MG63 (cell line): ENCODE measurements at regions not wholly inside any gene's neighbourhood (a gene's known extent, or its start where the extent isn't known, plus 50 kb on each side); places are given as distances from the start of the nearest gene placed in this dataset.
A peak's percentile ranks its signal among the peaks of the same experiment; 100 is the strongest.

Experiments used
- DNase-seq: peaks from one replicate; pipeline ENCODE4 v3.0.0-alpha.2; 2020
- H3K27me3 ChIP-seq: fragments of 250-450 bp; sonication (Bioruptor Pico); 2 replicates; pipeline ENCODE4 v1.5.1; 2020; ENCODE audit warnings: mild to moderate bottlenecking, moderate library complexity
- H3K36me3 ChIP-seq: fragments of 250-450 bp; sonication (Bioruptor Pico); 2 replicates; pipeline ENCODE4 v1.5.1; 2020; ENCODE audit warnings: mild to moderate bottlenecking, moderate library complexity
- H3K4me3 ChIP-seq: fragments of 250-450 bp; sonication (Bioruptor Pico); 2 replicates; pipeline ENCODE4 v1.5.1; 2020; ENCODE audit warnings: mild to moderate bottlenecking, moderate library complexity
- H3K9me3 ChIP-seq: fragments of 250-450 bp; sonication (Bioruptor Pico); 2 replicates; pipeline ENCODE4 v1.5.1; 2020; ENCODE audit warnings: mild to moderate bottlenecking, moderate library complexity

DNA sequence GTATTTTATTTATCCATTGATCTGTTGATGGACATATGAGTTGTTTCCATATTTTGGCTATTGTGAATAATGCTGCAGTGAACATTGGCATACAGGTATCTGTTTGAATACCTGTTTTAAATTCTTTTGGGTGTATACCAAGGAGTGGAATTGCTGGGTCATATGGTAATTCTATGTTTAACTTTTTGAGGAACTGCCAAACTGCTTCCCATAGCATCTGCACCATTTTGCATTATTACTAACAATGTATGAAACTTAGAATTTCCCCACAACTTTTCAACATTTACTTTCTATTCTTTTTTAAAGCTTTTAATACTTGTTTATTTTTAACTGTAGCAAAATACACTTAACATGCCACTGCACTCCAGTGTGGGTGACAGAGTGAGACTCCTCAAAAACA, 57.0 kb upstream of the MSN start:
- Histone ChIP-seq H3K27me3 (no peaks in the 10 kb centered on the region), H3K4me3 (no peak overlapping the region), H3K9me3 (no peaks in the 10 kb centered on the region), H3K36me3 (no peaks in the 10 kb centered on the region)
- DNase-seq: no peak

DNA sequence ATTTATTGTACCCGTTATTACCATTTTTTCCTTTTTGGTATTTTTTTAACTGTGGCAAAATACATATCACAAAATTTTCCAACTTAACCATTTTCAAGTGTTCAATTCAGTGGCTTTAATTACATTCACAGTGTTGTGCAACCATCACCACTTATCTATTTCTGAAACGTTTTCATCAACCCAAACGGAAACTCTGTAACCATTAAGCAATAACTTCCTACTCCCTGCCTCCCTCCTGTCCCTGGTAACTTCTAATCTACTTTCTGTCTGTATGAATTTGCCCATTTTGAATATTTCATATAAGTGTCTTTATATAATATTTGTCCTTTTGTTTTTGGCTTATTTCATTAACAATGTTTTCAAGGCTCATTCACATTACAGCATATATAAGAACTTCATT, 57.4 kb upstream of the MSN start:
- no peak overlapping the region for H3K4me3 ChIP-seq
- H3K36me3 ChIP-seq: no peaks in the 10 kb centered on the region
- H3K9me3 ChIP-seq: no peaks in the 10 kb centered on the region
- H3K27me3 ChIP-seq: no peaks in the 10 kb centered on the region
- DNase-seq: no peak

DNA sequence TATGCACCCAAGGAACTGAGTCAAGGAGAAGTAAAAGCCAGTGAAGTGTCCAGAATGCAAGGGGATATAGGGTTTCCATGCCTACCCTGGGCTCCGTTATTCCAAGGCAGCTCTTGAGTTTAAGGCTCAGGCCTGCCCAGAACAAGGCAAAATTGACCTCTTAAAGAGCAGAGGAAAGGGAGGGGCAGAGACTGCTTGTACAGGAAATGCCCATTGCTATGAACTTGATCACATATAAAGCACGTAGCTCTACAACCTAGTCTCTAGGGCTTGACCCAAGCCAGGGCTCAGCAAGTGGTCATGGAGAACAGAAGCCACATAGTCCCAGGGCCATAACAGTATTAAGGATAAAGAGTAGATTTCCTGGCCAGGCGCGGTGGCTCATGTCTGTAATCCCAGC, 58.2 kb upstream of the MSN start:
- H3K4me3 ChIP-seq: no peak overlapping the region
- no peaks in the 10 kb centered on the region for H3K36me3 ChIP-seq
- H3K27me3 ChIP-seq: no peaks in the 10 kb centered on the region
- DNase-seq: no peak
- no peaks in the 10 kb centered on the region for H3K9me3 ChIP-seq

DNA sequence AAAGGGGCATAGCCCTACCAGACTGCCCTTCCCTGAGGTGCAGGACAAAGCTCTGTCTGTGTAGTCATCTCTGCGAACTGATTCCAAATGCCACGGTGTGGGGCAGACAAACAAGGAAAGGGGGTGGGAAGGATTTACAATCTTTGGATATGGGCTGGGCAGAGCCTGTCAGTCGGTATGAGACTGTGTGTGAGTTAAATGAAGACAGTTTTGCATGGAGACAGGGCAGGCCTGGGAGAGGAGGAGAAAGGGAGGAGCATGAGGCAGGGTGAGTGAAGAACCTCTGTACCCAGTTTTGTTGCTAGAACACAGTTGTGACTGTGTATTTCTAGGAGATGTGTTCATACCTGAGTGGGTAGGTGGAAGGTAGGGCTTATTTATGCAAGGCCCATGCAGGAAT, 59.4 kb upstream of the MSN start:
- H3K27me3 ChIP-seq: no peaks in the 10 kb centered on the region
- no peak for DNase-seq
- no peaks in the 10 kb centered on the region for H3K36me3 ChIP-seq
- H3K9me3 ChIP-seq: no peaks in the 10 kb centered on the region
- no peak overlapping the region for H3K4me3 ChIP-seq

DNA sequence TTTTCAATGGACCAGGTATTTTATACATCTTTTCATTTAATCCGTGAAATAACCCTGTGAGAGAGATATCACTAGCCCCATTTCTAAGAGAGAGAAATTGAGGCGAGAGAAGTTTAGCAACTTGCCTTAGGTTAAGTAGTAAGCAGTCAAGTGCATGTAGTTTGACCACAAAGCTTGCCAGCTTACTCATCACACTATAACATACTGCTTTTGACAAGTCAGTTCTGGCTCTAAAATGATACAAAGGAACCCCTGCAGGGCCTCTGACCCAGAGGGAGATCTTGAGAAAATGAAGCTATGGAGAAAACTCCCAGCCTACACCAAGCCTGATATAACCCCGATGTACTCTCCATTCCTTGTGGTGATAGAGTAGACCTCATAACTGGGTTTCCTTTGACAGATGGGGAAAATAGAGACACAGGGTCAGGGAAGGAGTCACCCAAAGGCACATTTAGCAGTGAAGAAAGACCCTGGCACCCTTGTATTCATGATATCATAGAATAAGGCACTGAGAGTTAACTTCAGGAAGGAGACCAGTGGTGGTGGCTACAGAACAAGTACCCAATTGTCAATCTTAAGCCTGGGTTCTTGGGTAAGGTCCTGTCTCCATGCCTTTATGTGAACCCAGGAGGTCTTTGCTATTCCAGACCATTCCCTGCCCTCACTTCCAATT, 60.2 kb upstream of the MSN start:
- DNase-seq: peak; percentile 24
- Histone ChIP-seq H3K27me3 (no peaks in the 10 kb centered on the region), H3K9me3 (no peaks in the 10 kb centered on the region), H3K4me3 (no peak overlapping the region), H3K36me3 (no peaks in the 10 kb centered on the region)

DNA sequence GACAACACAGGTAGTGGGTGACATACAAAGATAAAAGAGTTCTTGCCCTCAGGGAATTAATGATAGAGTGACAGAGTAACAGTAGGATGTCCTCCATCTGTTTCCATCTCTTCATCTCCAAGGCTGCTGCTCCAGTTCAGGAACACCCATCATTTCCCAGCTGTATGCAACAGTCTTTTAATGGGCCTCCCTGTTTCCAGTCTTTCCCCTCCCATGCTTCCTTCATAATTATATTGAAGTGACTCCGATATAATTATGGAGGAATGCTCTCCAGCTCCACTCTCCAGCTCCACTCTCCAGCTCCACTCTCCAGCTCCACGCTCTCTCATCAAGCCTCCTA, 65.3 kb upstream of the MSN start:
- Histone ChIP-seq H3K36me3 (no peaks in the 10 kb centered on the region), H3K27me3 (no peaks in the 10 kb centered on the region), H3K4me3 (no peak overlapping the region), H3K9me3 (no peaks in the 10 kb centered on the region)
- DNase-seq: no peak

DNA sequence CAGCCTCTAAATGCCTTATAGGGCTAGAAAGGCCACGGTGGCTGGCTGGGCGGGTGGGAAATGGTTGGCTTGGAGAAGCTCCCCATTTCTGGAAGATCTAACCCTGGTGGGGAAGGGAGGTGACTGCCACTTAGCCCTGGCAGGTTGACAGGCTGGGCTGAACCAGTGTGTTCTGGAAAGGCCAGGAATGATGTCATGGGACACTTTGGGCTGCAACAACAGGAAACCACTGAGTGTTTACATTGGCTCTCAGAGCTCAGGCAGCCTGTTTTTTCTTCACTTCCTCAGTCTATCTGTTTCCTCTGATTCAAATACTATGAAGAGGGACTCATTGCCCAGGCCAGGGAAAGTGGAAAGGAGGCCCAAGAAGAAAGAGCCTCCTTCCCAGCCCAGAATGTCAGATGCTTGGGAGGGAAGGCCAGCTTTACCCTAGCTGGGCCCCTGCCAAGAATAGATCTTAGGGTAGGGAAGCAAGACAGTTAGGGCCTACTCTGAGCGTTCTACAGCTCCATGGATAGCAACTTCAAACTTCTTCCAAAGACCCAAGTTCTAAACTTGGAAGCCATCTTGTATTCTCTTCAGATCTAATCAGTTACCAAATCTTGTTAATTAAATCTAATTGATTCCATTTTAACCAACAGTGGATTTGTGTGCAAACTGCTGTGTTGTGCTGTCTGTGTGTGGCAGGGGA, 65.8 kb upstream of the MSN start:
- Histone ChIP-seq H3K4me3 (no peak overlapping the region), H3K36me3 (no peaks in the 10 kb centered on the region), H3K27me3 (no peaks in the 10 kb centered on the region), H3K9me3 (no peaks in the 10 kb centered on the region)
- DNase-seq: peak; percentile 79

DNA sequence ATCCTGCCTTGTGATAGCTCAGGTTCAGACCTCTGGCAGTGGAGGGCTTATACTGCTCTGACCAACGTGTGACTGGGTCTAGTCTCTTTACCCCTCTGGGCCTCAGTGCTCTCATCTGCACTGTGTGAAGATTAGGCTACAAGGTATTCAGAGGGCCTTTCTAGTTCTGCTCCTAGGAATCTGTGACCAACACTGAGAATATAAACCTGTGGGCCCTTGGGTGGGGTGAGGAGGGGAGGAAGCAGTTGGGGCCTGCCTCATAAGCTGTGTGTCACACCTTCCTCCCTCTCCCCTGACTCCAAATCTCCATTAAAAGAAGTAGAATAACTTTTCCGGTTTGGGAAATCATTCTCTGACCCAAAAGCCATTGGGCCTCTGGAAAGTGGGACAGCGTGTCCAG, 66.3 kb upstream of the MSN start:
- no peak for DNase-seq
- Histone ChIP-seq H3K9me3 (no peaks in the 10 kb centered on the region), H3K27me3 (no peaks in the 10 kb centered on the region), H3K36me3 (no peaks in the 10 kb centered on the region), H3K4me3 (no peak overlapping the region)

DNA sequence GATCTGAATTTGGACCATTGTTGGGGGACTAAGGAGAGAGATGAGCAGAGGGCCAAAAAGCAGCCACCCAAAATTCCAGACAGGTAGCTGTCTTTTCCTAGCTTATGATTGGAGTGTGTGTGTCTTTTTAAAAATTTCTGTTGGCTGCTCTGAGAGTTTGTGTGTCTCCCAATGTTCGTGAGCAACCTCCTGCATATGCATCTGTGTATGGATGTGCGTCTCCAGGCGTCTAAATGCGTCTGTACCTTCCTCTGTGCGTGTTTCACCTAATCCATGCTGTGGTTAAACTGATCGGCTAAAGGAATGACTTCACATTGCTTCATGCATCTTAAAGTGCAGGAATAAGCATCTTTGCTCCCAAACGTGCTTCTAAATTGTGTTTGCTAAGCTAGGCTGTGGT, 65.5 kb upstream of the LAS1L start:
- no peak for DNase-seq
- Histone ChIP-seq H3K36me3 (no peaks in the 10 kb centered on the region), H3K27me3 (no peaks in the 10 kb centered on the region), H3K9me3 (no peaks in the 10 kb centered on the region), H3K4me3 (no peak overlapping the region)

DNA sequence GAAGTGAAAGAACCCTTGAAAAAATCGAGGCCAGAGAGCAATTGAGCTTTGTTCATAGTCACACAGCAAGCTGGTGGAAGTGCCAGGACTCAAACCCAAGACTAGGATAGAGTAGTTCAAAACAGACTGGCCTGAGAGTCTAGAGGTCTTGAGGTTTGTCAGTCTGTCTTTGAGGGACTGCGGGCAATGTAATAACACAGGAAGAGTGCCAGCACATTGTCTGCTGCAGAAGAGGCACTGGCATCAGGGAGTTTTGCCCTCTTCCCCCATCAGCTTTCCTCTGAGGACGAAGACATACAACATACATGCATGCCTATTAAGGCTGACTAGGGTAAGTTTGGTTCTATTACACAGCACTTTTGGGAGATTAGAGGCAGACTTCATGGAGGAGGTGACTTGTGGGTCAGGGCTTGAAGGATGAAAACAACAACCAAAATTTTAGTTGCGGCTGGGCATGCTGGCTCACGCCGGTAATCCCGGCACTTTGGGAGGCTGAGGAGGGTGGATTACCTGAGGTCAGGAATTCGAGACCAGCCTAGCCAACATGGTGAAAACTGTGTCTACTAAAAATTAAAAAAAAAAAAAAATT, 64.1 kb upstream of the LAS1L start:
- Histone ChIP-seq H3K4me3 (no peak overlapping the region), H3K9me3 (no peaks in the 10 kb centered on the region), H3K27me3 (no peaks in the 10 kb centered on the region), H3K36me3 (no peaks in the 10 kb centered on the region)
- DNase-seq: no peak

DNA sequence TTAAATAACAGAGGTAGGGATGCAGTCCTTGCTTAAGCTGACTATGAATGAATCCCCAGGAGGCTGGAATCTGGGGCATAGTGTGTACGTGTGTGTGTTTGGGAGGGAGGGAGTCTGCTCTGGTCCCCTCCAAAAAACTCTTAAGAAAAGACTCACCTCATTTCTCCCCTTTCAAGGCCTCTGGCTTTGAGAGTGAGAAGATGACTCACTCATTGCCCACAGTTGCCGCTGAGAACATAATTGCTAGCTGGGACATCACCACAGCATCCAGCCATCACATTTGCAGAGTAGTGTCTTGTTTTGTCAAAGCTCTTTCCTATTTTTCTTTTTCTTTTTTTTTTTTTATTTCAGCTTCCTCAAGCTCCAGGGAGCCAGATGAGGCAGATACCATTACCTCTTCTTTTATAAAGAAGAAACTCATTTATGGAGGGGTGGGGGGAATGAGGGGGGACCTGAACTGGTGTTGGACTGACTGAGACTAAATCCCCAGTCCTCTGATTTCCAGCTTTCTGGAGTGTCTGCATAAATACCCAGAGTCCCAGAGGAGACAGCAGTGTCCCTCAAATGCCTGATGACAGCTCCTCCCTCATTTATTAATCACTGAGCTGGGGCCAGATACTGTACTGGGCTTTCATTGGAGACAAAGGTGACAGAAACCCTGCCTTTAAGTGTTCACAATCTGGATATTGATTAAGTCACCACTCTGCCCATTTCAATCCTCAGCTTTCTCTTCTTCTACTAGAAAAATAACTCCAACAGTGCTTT, 61.9 kb upstream of the LAS1L start:
- Histone ChIP-seq H3K9me3 (no peaks in the 10 kb centered on the region), H3K4me3 (no peak overlapping the region), H3K36me3 (no peaks in the 10 kb centered on the region), H3K27me3 (no peaks in the 10 kb centered on the region)
- peak; percentile 37 for DNase-seq

DNA sequence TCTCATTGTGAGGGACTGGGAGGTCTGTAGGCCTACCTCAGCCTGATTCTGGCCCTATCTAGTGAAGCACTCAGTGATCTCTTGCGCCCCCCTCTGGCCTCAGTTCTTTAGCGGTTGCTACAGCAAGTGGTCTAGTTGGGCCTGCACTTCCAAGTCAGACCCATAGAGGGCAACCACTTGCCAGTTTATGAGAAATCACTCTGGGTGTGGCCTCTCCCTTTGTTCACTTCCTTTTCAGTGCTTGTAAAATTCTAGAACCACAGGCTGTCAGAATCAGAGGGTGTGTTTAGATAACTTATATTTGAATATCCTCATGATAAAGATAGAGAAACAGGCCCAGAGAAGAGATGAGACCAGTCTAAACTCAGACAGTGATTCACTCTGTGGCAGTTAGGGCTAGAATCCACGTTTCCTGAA, 60.9 kb upstream of the LAS1L start:
- Histone ChIP-seq H3K9me3 (no peaks in the 10 kb centered on the region), H3K4me3 (no peak overlapping the region), H3K27me3 (no peaks in the 10 kb centered on the region), H3K36me3 (no peaks in the 10 kb centered on the region)
- DNase-seq: peak; percentile 79

DNA sequence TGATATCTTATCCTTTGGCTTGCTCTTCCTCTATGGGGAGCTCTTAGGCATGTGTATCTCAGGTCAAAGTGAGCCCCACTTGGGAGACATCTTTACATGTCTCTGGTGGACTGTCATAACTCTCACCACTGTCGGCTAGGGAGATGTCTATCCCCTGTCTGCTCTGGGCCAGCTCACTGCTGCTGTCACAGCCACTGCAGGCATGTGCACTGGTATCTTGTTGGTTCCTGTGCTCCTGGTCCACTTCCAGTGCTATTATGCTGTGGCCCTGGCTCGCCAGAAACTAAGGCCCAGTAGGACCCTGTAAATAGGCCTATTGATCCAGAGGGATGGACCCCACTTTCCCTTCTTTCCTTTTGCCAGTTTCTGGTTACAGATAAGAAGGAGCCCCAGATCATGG, 56.6 kb upstream of the LAS1L start:
- no peak for DNase-seq
- Histone ChIP-seq H3K9me3 (no peaks in the 10 kb centered on the region), H3K27me3 (no peaks in the 10 kb centered on the region), H3K36me3 (no peaks in the 10 kb centered on the region), H3K4me3 (no peak overlapping the region)

DNA sequence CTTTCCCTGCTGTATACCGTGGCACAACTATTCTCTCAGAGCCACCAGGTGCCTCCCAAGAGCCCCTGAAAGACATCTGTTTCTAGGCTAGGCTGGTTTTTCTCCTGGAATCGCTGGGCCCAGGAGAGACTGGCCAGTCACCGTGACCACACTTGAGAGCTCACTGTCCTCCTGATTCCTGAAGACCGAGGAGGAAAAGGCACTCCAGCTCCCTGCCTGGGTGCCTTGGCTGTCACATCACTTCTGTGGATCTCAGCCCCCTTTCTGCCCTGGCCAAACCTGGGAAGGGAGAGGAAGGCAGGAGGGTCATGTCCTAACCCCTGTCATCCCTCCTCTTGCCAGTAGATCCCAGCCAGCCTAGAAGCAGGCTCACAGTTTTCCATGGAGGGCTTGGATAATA, 54.7 kb upstream of the LAS1L start:
- Histone ChIP-seq H3K36me3 (no peaks in the 10 kb centered on the region), H3K9me3 (no peaks in the 10 kb centered on the region), H3K27me3 (no peaks in the 10 kb centered on the region), H3K4me3 (no peak overlapping the region)
- DNase-seq: no peak

DNA sequence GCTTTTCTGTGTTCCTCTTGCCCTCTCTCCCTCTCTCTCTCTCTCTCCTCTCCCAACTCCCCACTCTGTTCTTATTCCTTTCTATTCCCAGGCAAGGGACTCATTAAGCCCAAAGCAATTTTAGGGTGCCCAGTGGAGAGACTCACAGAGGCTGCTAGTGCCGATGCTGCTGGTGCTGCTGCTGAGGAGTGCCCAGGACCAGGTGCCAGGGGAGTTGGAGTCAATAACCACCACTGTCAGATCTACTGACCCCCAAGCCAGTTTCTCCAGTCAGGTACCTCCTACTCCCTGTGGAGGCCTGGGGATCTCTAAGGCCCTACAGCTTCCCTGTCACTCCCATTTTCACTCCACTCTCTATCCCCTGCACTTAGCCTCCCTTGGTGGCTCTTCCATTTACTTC, 54.2 kb upstream of the LAS1L start:
- Histone ChIP-seq H3K4me3 (peak overlapping the region; percentile 28), H3K9me3 (no peaks in the 10 kb centered on the region), H3K27me3 (no peaks in the 10 kb centered on the region), H3K36me3 (no peaks in the 10 kb centered on the region)
- DNase-seq: no peak

DNA sequence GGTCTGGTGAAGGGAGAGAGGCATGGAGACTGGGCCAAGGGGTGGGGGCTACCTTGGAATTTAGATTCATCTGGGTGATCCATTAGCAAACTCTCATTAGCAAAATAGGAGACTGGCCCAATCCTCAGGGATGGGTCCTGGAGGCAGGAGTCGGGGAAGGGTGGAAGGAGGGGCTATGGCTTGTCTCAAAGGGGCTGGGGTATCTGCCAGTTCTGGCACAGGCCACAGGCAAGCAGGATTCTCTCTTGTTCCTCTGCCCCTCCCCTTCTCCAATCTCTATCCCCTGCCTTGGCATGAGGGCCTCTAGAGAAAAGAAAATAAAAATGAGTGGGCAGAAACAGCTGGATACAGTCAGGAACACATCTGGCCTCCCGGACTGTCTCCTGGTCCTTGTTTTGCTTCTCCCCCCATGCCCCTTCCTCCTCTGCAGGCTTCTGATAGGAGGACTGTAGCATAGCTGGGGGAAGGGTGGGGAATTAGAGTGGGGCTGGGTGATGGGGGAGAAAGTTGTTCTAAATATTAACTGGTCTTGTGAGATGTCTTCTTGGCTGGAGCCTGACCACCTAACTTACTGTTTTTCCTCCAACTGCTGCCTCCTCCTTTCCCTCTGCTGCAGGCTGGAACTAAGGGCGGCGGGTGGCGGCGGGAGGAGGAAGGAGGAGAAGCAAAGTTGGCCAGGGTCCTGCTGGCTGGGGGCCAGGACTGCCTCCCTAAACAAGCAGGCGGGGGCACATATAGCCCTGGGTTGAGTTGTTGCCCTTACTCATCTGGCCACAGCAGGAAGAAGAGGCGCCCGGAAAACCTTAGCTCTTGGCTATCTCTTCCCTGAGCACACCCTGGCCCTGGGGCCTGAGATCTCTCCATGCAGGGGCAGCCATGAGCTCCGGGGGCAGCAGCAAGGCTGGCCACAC, 53.3 kb upstream of the LAS1L start:
- Histone ChIP-seq H3K27me3 (no peaks in the 10 kb centered on the region), H3K9me3 (no peaks in the 10 kb centered on the region), H3K36me3 (no peaks in the 10 kb centered on the region), H3K4me3 (peak overlapping the region; percentile 28)
- peak; percentile 90 for DNase-seq

DNA sequence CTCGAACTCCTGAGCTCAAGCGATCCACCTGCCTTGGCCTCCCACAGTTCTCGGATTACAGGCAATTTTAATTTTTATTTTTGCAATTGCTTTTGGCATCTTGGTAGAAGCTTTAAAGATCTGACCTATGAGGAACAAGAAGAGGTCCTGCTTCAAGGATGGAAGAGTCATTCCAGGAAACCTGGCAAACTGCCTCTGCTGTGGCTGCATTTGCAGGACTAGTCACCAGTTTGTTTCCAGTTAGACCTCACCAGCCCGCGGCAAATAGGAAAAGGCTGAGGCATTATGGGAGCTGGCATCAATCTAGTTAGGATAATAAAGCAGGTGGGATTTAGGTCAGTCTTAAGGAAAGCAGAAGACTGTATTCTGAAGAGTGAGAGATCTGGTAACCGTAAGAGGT, 51.9 kb upstream of the LAS1L start:
- Histone ChIP-seq H3K27me3 (no peaks in the 10 kb centered on the region), H3K36me3 (no peaks in the 10 kb centered on the region), H3K9me3 (no peaks in the 10 kb centered on the region), H3K4me3 (no peak overlapping the region)
- DNase-seq: peak; percentile 73
